GM12878 (cell line): ENCODE measurements at regions not wholly inside any gene's neighbourhood (a gene's known extent, or its start where the extent isn't known, plus 50 kb on each side); places are given as distances from the start of the nearest gene placed in this dataset.

Source experiments
- ATAC-seq: fragments of 200-7000 bp; cut with Tn5 transposase; 3 replicates; pipeline ENCODE4 v1.9.1; 2020; ENCODE audit warnings: mild to moderate bottlenecking, moderate library complexity
- BruUV-seq: library from RNA; stranded (reverse); fragments of 400-500 nt; replicated peaks from 2 replicates; lab custom pipeline; 2021; lab: Mats Ljungman, UMichigan
- CTCF ChIA-PET: fragments of 300-600 bp; sonication (Branson Sonifier 250); formaldehyde crosslinking; extraction: SDS; loops from one replicate; lab custom pipeline; 2021; ENCODE audit warnings: inconsistent platforms; lab: Yijun Ruan, JAX
- POLR2A ChIA-PET: fragments of 350-600 bp; formaldehyde crosslinking; extraction: SDS; loops from one replicate; lab custom pipeline; 2021; ENCODE audit warnings: inconsistent platforms; lab: Charles Lee
- RAD21 ChIA-PET: fragments of 300-600 bp; sonication (Branson Sonifier 250); formaldehyde crosslinking; loops from one replicate; lab custom pipeline; 2023; ENCODE audit warnings: antibody characterized with exemption; ENCODE audit not compliant: unreplicated experiment; lab: Charles Lee
- SMC1A ChIA-PET: fragments of 300-600 bp; sonication (Branson Sonifier 250); formaldehyde crosslinking; loops from one replicate; lab custom pipeline; 2023; ENCODE audit not compliant: unreplicated experiment, uncharacterized antibody; lab: Charles Lee
- DNase-seq: peaks from one replicate; pipeline ENCODE4 v3.0.0-alpha.2; 2011; ENCODE audit warnings: low read depth, low spot score
- FAIRE-seq: peaks from 3 replicates; lab custom pipeline; 2011; peaks lifted over from hg19 to GRCh38; lab: Jason Lieb, UNC
- H2AFZ ChIP-seq: 2 replicates; pipeline ENCODE4 v1.6.0; 2011; ENCODE audit warnings: low read depth, low read length, control low read depth; ENCODE audit not compliant: control insufficient read depth
- H3K27ac ChIP-seq: 2 replicates; pipeline ENCODE4 v1.5.1; 2011; ENCODE audit warnings: control low read depth; ENCODE audit not compliant: control insufficient read depth, insufficient read depth
- H3K27me3 ChIP-seq, 2 experiments: replicated peaks in 1 of 2; 2 replicates each; pipeline versions ENCODE4 v1.6.0 to v1.6.1; 2011; ENCODE audit warnings: low read length in 1 of 2; ENCODE audit not compliant: control insufficient read depth in 2 of 2, insufficient read depth in 2 of 2
- H3K36me3 ChIP-seq, 2 experiments: 2 replicates each; pipeline ENCODE4 v1.5.1; 2011; ENCODE audit warnings: low read length in 1 of 2; ENCODE audit not compliant: control insufficient read depth in 2 of 2, insufficient read depth in 2 of 2
- H3K4me1 ChIP-seq: 2 replicates; pipeline ENCODE4 v1.6.1; 2011; ENCODE audit warnings: mild to moderate bottlenecking, low read length, moderate library complexity, mixed read lengths; ENCODE audit not compliant: control insufficient read depth, insufficient read depth
- H3K4me2 ChIP-seq: 2 replicates; pipeline ENCODE4 v1.6.0; 2011; ENCODE audit warnings: control low read depth; ENCODE audit not compliant: control insufficient read depth, insufficient read depth
- H3K4me3 ChIP-seq: fragments of 200-600 bp; sonication (generic); 2 replicates; pipeline ENCODE4 v1.5.1; 2016
- H3K79me2 ChIP-seq: 2 replicates; pipeline ENCODE4 v1.6.0; 2011; ENCODE audit warnings: low read length; ENCODE audit not compliant: control insufficient read depth, insufficient read depth
- H3K9ac ChIP-seq: 2 replicates; pipeline ENCODE4 v1.8.0; 2011; ENCODE audit warnings: low read length, control low read depth, mixed read lengths; ENCODE audit not compliant: control insufficient read depth, insufficient read depth
- H3K9me3 ChIP-seq: replicated peaks from 3 replicates; pipeline ENCODE4 v1.5.1; 2011; ENCODE audit warnings: mild to moderate bottlenecking, low read length; ENCODE audit not compliant: control insufficient read depth, insufficient read depth
- H4K20me1 ChIP-seq: 2 replicates; pipeline ENCODE4 v1.6.0; 2011; ENCODE audit not compliant: control insufficient read depth, insufficient read depth
- CEBPB ChIP-seq, 2 experiments: fragments of 150-350 bp in 1 of 2; IDR thresholded peaks; 2 replicates each; pipeline ENCODE4 v1.6.1; 2012 to 2014; ENCODE audit warnings: low read depth in 2 of 2, low read length in 2 of 2, borderline replicate concordance in 1 of 2, inconsistent platforms in 1 of 2
- CHD4 ChIP-seq: fragments of 200-600 bp; sonication (generic); IDR thresholded peaks from 2 replicates; pipeline ENCODE4 v1.6.1; 2016; ENCODE audit warnings: mild to moderate bottlenecking
- HCFC1 ChIP-seq: fragments of 150-350 bp; IDR thresholded peaks from 2 replicates; pipeline ENCODE4 v1.6.1; 2014; ENCODE audit warnings: low read length
- MEF2B ChIP-seq: fragments of 450-650 bp; IDR thresholded peaks from 2 replicates; pipeline ENCODE4 v1.6.1; 2018; ENCODE audit warnings: mild to moderate bottlenecking, moderate library complexity; ENCODE audit not compliant: partially characterized antibody, poor library complexity, severe bottlenecking
- MTA3 ChIP-seq: IDR thresholded peaks from 2 replicates; pipeline ENCODE4 v1.6.1; 2012; ENCODE audit warnings: low read length, inconsistent platforms, borderline replicate concordance
- NBN ChIP-seq: fragments of 450-650 bp; IDR thresholded peaks from 2 replicates; pipeline ENCODE4 v1.6.1; 2016
- NR2F1 ChIP-seq: fragments of 450-650 bp; conservative IDR thresholded peaks from 2 replicates; pipeline ENCODE4 v1.6.1; 2017; ENCODE audit warnings: mild to moderate bottlenecking
- PRDM15 ChIP-seq: fragments of 450-650 bp; formaldehyde crosslinking; IDR thresholded peaks from 2 replicates; pipeline ENCODE4 v1.4.0; 2020; ENCODE audit warnings: mild to moderate bottlenecking, moderate library complexity
- RUNX3 ChIP-seq: IDR thresholded peaks from 2 replicates; pipeline ENCODE4 v1.6.1; 2012; ENCODE audit warnings: low read length, inconsistent platforms
- SMAD5 ChIP-seq: IDR thresholded peaks from 2 replicates; pipeline ENCODE4 v1.6.1; 2016; ENCODE audit warnings: antibody characterized with exemption, low read depth
- ZBED1 ChIP-seq: IDR thresholded peaks from 2 replicates; pipeline ENCODE4 v1.6.1; 2016; ENCODE audit warnings: borderline replicate concordance
- WGBS: methylation state at CpG from one replicate; pipeline ENCODE4 v1.1.6; 2016; ENCODE audit warnings: low lambda C conversion rate; ENCODE audit not compliant: insufficient replicate concordance, insufficient coverage; ENCODE audit errors: missing lambda C conversion rate; 5-methylcytosine and 5-hydroxymethylcytosine counted together
- in situ Hi-C: fragments of 300-500 bp; cut with MboI; formaldehyde crosslinking; loops from 9 replicates; pipeline ENCODE4 v1.14.3; 2018; ENCODE audit warnings: mixed read lengths
- intact Hi-C: fragments of 100-400 bp; cut with micrococcal nuclease; formaldehyde crosslinking; loops from one replicate; pipeline ENCODE4 v1.14.2; 2022; ENCODE audit not compliant: unreplicated experiment
- TF ChIP-seq, protein P1 (sequence below): fragments of 450-650 bp; IDR thresholded peaks from 2 replicates; pipeline ENCODE4 v1.6.1; 2014; ENCODE audit warnings: mild to moderate bottlenecking
- TF ChIP-seq, protein P2 (sequence below): IDR thresholded peaks from 2 replicates; pipeline ENCODE4 v1.6.1; 2012; ENCODE audit warnings: improper control_type of control experiment, low read depth, low read length; ENCODE audit not compliant: insufficient replicate concordance
- TF ChIP-seq, protein P3 (sequence below): IDR thresholded peaks from 2 replicates; pipeline ENCODE4 v1.6.1; 2011; ENCODE audit warnings: low read depth, low read length, improper control_type of control experiment, borderline replicate concordance

DNA sequence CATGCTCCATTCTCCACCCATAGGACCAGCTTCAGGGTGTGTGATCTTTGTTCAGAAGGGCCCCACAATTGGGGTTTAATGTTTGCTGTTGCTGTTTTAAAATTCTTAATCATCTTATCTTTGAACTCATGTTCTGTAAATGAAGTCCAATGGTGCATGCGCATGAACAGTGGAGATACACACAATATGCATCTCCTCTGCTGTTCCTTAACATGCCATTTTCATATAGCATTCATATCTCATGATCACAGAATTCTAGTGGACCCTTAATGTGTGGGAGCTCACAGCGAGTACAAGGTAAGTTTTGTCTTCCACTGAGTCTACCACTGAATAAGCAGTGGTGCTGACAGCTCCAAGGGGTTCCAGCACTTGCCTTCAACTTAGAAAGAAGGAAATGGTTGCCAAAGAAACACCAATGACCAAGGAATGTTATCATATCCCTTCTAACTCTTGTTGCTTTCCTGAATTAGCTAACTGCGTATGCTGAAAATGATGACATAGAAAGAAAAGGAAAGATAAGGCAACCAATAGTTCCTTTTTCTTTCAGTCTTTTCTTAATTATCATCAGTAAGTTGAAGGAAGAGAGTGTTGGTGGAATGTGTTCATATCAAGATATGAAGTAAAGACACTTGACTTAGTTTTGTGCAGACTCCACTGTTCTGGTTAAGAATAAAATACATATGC is 149.3 kb upstream of the FOXN2 start:
- SMC1A ChIA-PET, result no interaction called here
- WGBS, result 71% methylated on average over 3 of the region's 3 CpGs
- Histone ChIP-seq H2AFZ (no peak overlapping the region), H3K79me2 (no peaks in the 10 kb centered on the region), H3K4me2 (no peak overlapping the region), H3K4me1 (no peaks in the 10 kb centered on the region), H3K27me3 (no peaks in the 10 kb centered on the region), H3K36me3 (no peaks in the 10 kb centered on the region), H3K9ac (no peak overlapping the region), H4K20me1 (no peaks in the 10 kb centered on the region), H3K27ac (no peak overlapping the region), H3K4me3 (no peak overlapping the region), H3K9me3 (peaks cover 1% of the 10 kb centered on the region; the same call in 2 of the 3 replicates)
- FAIRE-seq (no peak), DNase-seq (no peak), ATAC-seq (no peak)
- CTCF ChIA-PET, result interaction anchor here (1.3 kb wide), 1 partner anchor 72 kb away, joined by 3 read pairs; no protein-coding TSS in a partner anchor
- RAD21 ChIA-PET, result no interaction called here
- no TSS peak for BruUV-seq
- intact Hi-C loops (no loop called here), in situ Hi-C loops (no loop called here)
- POLR2A ChIA-PET, result no interaction called here
- TF ChIP-seq ZBED1 (no peak), NBN (no peak), CEBPB (IDR thresholded peaks at IDR 0.05; ENCODE audit: borderline replicate concordance in 1 of 2, low read depth in 2 of 2, low read length in 2 of 2) (no peak), SMAD5 (no peak), MTA3 (no peak), RUNX3 (no peak), CHD4 (no peak), HCFC1 (no peak), MEF2B (no peak), PRDM15 (CRISPR knock-in tag) (no peak), NR2F1 (no peak)
- TF ChIP-seq, protein P1, sequence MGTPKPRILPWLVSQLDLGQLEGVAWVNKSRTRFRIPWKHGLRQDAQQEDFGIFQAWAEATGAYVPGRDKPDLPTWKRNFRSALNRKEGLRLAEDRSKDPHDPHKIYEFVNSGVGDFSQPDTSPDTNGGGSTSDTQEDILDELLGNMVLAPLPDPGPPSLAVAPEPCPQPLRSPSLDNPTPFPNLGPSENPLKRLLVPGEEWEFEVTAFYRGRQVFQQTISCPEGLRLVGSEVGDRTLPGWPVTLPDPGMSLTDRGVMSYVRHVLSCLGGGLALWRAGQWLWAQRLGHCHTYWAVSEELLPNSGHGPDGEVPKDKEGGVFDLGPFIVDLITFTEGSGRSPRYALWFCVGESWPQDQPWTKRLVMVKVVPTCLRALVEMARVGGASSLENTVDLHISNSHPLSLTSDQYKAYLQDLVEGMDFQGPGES, result no peak
- TF ChIP-seq, protein P2, sequence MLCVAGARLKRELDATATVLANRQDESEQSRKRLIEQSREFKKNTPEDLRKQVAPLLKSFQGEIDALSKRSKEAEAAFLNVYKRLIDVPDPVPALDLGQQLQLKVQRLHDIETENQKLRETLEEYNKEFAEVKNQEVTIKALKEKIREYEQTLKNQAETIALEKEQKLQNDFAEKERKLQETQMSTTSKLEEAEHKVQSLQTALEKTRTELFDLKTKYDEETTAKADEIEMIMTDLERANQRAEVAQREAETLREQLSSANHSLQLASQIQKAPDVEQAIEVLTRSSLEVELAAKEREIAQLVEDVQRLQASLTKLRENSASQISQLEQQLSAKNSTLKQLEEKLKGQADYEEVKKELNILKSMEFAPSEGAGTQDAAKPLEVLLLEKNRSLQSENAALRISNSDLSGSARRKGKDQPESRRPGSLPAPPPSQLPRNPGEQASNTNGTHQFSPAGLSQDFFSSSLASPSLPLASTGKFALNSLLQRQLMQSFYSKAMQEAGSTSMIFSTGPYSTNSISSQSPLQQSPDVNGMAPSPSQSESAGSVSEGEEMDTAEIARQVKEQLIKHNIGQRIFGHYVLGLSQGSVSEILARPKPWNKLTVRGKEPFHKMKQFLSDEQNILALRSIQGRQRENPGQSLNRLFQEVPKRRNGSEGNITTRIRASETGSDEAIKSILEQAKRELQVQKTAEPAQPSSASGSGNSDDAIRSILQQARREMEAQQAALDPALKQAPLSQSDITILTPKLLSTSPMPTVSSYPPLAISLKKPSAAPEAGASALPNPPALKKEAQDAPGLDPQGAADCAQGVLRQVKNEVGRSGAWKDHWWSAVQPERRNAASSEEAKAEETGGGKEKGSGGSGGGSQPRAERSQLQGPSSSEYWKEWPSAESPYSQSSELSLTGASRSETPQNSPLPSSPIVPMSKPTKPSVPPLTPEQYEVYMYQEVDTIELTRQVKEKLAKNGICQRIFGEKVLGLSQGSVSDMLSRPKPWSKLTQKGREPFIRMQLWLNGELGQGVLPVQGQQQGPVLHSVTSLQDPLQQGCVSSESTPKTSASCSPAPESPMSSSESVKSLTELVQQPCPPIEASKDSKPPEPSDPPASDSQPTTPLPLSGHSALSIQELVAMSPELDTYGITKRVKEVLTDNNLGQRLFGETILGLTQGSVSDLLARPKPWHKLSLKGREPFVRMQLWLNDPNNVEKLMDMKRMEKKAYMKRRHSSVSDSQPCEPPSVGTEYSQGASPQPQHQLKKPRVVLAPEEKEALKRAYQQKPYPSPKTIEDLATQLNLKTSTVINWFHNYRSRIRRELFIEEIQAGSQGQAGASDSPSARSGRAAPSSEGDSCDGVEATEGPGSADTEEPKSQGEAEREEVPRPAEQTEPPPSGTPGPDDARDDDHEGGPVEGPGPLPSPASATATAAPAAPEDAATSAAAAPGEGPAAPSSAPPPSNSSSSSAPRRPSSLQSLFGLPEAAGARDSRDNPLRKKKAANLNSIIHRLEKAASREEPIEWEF, result no peak
- TF ChIP-seq, protein P3, sequence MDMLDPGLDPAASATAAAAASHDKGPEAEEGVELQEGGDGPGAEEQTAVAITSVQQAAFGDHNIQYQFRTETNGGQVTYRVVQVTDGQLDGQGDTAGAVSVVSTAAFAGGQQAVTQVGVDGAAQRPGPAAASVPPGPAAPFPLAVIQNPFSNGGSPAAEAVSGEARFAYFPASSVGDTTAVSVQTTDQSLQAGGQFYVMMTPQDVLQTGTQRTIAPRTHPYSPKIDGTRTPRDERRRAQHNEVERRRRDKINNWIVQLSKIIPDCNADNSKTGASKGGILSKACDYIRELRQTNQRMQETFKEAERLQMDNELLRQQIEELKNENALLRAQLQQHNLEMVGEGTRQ, result no peak
